Right renal cortex interstitium (tissue), 3 donors: ENCODE measurements at regions not wholly inside any gene's neighbourhood (a gene's known extent, or its start where the extent isn't known, plus 50 kb on each side); places are given as distances from the start of the nearest gene placed in this dataset.
"Not testable (repeated sequence)": the region's sequence is repeated elsewhere in the genome, so short reads cannot be mapped to it uniquely, and the experiment has no call there.

Experiments
- DNase-seq, 3 donors: peaks; one replicate each; pipeline ENCODE4 v3.0.0-alpha.2; 2013; ENCODE audit warnings: low read depth in 3 of 3, low spot score in 2 of 3

- no peak for DNase-seq
These were observed 67.7 kb downstream of the SMIM20 start for GRCh38 chr4:25981749-25982148.

GRCh38 chr4:25982962-25983361 is 68.9 kb downstream of the SMIM20 start:
- DNase-seq, result no peak

GRCh38 chr4:25984266-25984665 is 70.2 kb downstream of the SMIM20 start:
- no peak for DNase-seq

GRCh38 chr4:25984796-25985195 is 70.8 kb downstream of the SMIM20 start:
- DNase-seq, result no peak

- no peak for DNase-seq
These were observed 72.8 kb downstream of the SMIM20 start for GRCh38 chr4:25986807-25987206.

GRCh38 chr4:25991340-25991739 is 77.3 kb downstream of the SMIM20 start:
- no peak for DNase-seq

- DNase-seq, result no peak
These were observed 79.6 kb downstream of the SMIM20 start for GRCh38 chr4:25993395-25994185.

GRCh38 chr4:25994577-25994976 is 80.6 kb downstream of the SMIM20 start:
- not testable (repeated sequence) for DNase-seq

- DNase-seq, result no peak
These were observed 86.4 kb downstream of the SMIM20 start for GRCh38 chr4:26000274-26000950.

- no peak for DNase-seq
These were observed 87.4 kb downstream of the SMIM20 start for GRCh38 chr4:26001413-26001812.

- DNase-seq, result no peak
These were observed 87.8 kb downstream of the SMIM20 start for GRCh38 chr4:26001816-26002215.

GRCh38 chr4:26003056-26003455 is 89.0 kb downstream of the SMIM20 start:
- no peak for DNase-seq

- no peak for DNase-seq
These were observed 90.3 kb downstream of the SMIM20 start for GRCh38 chr4:26004290-26004689.

- no peak for DNase-seq
These were observed 91.7 kb downstream of the SMIM20 start for GRCh38 chr4:26005764-26006163.

GRCh38 chr4:26008737-26009136 is 94.7 kb downstream of the SMIM20 start:
- no peak for DNase-seq

GRCh38 chr4:26009502-26009901 is 95.5 kb downstream of the SMIM20 start:
- no peak for DNase-seq

- DNase-seq, result no peak
These were observed 96.3 kb downstream of the SMIM20 start for GRCh38 chr4:26010304-26010703.

- no peak for DNase-seq
These were observed 99.6 kb downstream of the SMIM20 start for GRCh38 chr4:26013629-26014028.

- no peak for DNase-seq
These were observed 101.2 kb downstream of the SMIM20 start for GRCh38 chr4:26015133-26015651.

GRCh38 chr4:26015906-26016305 is 101.9 kb downstream of the SMIM20 start:
- no peak for DNase-seq

GRCh38 chr4:26017531-26017930 is 103.5 kb downstream of the SMIM20 start:
- DNase-seq, result no peak
